ENCODE measurements at regions not wholly inside any gene's neighbourhood (a gene's known extent, or its start where the extent isn't known, plus 50 kb on each side); places are given as distances from the start of the nearest gene placed in this dataset.
"Not testable (repeated sequence)": the region's sequence is repeated elsewhere in the genome, so short reads cannot be mapped to it uniquely, and the experiment has no call there.

DNA sequence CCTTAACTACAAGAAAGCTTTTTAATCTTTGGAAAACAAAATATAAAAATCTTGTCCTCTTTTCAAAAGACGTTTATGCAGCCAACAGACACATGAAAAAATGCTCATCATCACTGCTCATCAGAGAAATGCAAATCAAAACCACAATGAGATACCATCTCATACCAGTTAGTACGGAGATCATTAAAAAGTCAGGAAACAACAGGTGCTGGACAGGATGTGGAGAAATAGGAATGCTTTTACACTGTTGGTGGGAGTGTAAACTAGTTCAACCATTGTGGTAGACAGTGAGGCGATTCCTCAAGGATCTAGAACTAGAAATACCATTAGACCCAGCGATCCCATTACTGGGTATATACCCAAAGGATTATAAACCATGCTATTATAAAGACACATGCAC lies 1255.0 kb downstream of the ROBO1 start:
- H3K4me1 ChIP-seq (ENCODE audit: insufficient read depth, low read length); H3K27ac ChIP-seq (ENCODE audit: low read depth, low read length); H3K9ac ChIP-seq (ENCODE audit: low read depth, low read length); H3K9me3 ChIP-seq (ENCODE audit: insufficient read depth, low read depth, low read length); H3K27me3 ChIP-seq (ENCODE audit: insufficient read depth, low read length); H3K4me3 ChIP-seq (ENCODE audit: low read length); H3K36me3 ChIP-seq (ENCODE audit: insufficient read depth, low read length): not testable (repeated sequence)
- WGBS = 94% methylated on average over 4 of the region's 4 CpGs

DNA sequence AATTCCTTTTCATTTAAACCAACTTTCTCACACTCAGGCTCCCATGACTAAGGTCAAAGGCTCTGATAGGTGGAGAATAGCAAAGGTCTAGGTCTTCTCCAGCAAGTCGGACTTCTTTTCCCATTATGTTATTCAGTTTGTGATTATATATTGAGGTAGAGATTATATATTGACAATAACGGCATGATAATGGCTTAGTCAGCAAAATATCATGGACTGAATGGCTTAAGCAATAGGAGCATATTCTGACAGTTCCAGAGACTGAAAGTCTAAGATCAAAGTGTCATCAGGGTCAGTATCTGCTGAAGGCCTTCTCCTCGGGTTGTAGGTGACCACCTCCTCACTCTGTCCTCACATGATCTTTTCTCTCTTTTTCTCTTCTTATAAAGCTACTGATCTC lies 1251.4 kb downstream of the ROBO1 start:
- Histone ChIP-seq H3K4me1 (ENCODE audit: insufficient read depth, low read length) (no peaks in the 10 kb centered on the region; the same call in 1 of the 2 replicates), H3K9ac (ENCODE audit: low read depth, low read length) (no peak overlapping the region), H3K27me3 (ENCODE audit: insufficient read depth, low read length) (no peaks in the 10 kb centered on the region), H3K4me3 (ENCODE audit: low read length) (no peak overlapping the region), H3K9me3 (ENCODE audit: insufficient read depth, low read depth, low read length) (no peaks in the 10 kb centered on the region), H3K36me3 (ENCODE audit: insufficient read depth, low read length) (no peaks in the 10 kb centered on the region), H3K27ac (ENCODE audit: low read depth, low read length) (no peak overlapping the region)
- 97% methylated on average over 3 of the region's 3 CpGs for WGBS

DNA sequence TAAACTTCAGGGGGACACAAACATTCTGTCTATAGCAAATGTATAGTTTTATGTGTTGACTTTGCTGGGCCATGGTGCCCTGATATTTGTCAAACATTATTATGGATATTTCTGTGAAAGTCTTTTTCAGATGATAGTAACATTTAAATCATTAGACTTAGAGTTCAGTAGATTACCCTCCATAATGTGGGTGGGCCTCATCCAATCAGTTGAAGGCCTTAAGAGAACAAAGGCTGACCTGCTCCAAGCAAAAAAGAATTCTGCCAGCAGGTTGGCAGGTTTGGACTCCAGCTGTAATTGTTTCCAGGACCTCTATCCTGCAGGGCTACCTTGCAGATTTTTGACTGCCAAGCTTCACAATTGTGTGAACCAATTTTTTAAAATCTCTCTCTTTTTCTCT lies 1250.9 kb downstream of the ROBO1 start:
- Histone ChIP-seq H3K4me3 (ENCODE audit: low read length) (no peak overlapping the region), H3K27ac (ENCODE audit: low read depth, low read length) (no peak overlapping the region), H3K9me3 (ENCODE audit: insufficient read depth, low read depth, low read length) (no peaks in the 10 kb centered on the region), H3K4me1 (ENCODE audit: insufficient read depth, low read length) (no peaks in the 10 kb centered on the region; the same call in 1 of the 2 replicates), H3K36me3 (ENCODE audit: insufficient read depth, low read length) (no peaks in the 10 kb centered on the region), H3K9ac (ENCODE audit: low read depth, low read length) (no peak overlapping the region), H3K27me3 (ENCODE audit: insufficient read depth, low read length) (no peaks in the 10 kb centered on the region)

DNA sequence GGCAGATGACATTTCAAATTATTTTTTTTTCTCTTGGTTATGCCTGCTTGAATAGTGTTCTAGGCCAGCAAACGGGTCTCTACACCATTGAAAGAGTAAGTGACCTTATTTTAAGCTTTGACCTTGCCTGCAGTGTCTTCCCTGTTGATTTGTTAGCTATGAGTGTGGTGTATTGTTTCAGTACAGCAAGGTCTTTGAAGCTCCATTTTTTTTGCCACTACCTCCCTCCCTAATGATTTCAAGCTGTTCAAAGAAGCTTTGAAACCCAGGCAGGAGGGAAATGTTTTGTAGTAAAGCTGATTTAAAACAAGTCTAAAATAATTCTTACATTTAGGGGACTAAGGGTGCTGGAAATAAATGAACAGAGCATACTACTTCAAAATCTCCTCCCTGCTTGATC lies 1249.8 kb downstream of the ROBO1 start:
- Histone ChIP-seq H3K4me3 (ENCODE audit: low read length) (no peak overlapping the region), H3K27me3 (ENCODE audit: insufficient read depth, low read length) (no peaks in the 10 kb centered on the region), H3K36me3 (ENCODE audit: insufficient read depth, low read length) (no peaks in the 10 kb centered on the region), H3K9me3 (ENCODE audit: insufficient read depth, low read depth, low read length) (no peaks in the 10 kb centered on the region), H3K9ac (ENCODE audit: low read depth, low read length) (no peak overlapping the region), H3K4me1 (ENCODE audit: insufficient read depth, low read length) (no peaks in the 10 kb centered on the region; the same call in 1 of the 2 replicates), H3K27ac (ENCODE audit: low read depth, low read length) (no peak overlapping the region)
- 83% methylated on average over 1 of the region's 1 CpG for WGBS

DNA sequence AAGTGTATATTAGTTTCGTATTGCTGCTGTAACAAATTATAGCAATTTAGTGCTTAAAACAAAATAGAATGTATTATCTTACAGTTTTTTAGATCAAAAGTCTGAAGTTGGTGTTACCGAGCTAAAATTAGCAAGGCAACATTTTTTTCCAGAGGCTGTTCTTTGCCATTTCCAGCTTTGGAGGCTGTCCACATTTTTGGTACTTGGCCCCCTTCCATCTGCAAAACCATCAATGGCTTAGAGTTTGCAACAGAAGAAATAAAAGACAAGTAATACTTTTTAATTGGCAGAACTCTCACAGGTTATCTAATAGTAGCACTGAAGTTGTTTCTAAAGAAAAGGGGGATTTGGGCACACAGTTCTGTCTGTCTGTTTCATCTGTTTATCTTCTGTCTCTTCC lies 1248.5 kb downstream of the ROBO1 start:
- H3K4me1 ChIP-seq (ENCODE audit: insufficient read depth, low read length) = no peaks in the 10 kb centered on the region; the same call in 1 of the 2 replicates
- no peaks in the 10 kb centered on the region for H3K27me3 ChIP-seq (ENCODE audit: insufficient read depth, low read length)
- H3K36me3 ChIP-seq (ENCODE audit: insufficient read depth, low read length) = no peaks in the 10 kb centered on the region
- H3K9ac ChIP-seq (ENCODE audit: low read depth, low read length) = no peak overlapping the region
- H3K9me3 ChIP-seq (ENCODE audit: insufficient read depth, low read depth, low read length) = no peaks in the 10 kb centered on the region
- WGBS = 98% methylated on average over 2 of the region's 2 CpGs
- H3K27ac ChIP-seq (ENCODE audit: low read depth, low read length) = no peak overlapping the region
- no peak overlapping the region for H3K4me3 ChIP-seq (ENCODE audit: low read length)

DNA sequence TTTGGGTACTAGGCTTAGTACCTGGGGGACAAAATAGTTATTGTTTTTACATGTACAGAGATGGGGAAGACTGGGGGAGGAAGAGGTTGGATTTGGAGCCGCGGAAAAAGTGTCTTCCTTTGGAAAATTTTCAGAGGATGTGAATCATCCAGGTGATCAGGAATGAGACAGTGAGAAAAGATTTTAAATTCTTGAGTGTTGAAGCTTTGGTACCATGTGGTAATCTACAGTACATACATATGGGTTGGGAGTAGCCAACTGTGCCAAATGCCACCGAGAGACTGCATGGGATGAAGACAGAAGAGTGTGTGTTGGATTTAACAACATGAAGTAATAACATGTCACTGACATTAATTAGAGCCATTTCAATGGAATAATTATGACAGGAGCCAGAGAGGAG lies 1238.2 kb downstream of the ROBO1 start:
- H3K9me3 ChIP-seq (ENCODE audit: insufficient read depth, low read depth, low read length) = no peaks in the 10 kb centered on the region
- no peaks in the 10 kb centered on the region for H3K4me1 ChIP-seq (ENCODE audit: insufficient read depth, low read length)
- WGBS = 86% methylated on average over 2 of the region's 3 CpGs
- H3K36me3 ChIP-seq (ENCODE audit: insufficient read depth, low read length) = no peaks in the 10 kb centered on the region
- no peak overlapping the region for H3K27ac ChIP-seq (ENCODE audit: low read depth, low read length)
- H3K4me3 ChIP-seq (ENCODE audit: low read length) = no peak overlapping the region
- H3K9ac ChIP-seq (ENCODE audit: low read depth, low read length) = no peak overlapping the region
- H3K27me3 ChIP-seq (ENCODE audit: insufficient read depth, low read length) = no peaks in the 10 kb centered on the region

DNA sequence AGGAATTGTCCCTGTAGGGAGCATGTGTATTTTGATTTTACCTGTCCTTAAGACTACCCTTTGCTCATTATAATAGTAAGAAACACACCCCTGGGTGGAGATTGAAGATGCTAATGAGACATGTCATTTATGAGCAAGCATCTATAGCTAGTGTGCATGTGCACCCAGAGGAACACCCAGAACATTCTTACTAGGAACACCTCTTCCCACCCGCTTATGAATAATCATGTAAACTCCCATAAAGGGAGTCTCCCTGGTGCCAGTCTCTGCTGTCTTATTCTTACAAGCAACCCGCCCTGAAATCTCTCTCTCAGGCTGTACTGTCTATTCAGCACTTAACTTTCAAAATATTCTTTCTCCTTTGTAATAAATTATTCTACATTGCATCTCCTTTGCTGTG lies 1227.3 kb downstream of the ROBO1 start:
- Histone ChIP-seq H3K4me1 (ENCODE audit: insufficient read depth, low read length) (no peaks in the 10 kb centered on the region), H3K9ac (ENCODE audit: low read depth, low read length) (no peak overlapping the region), H3K27ac (ENCODE audit: low read depth, low read length) (no peak overlapping the region), H3K4me3 (ENCODE audit: low read length) (no peak overlapping the region), H3K27me3 (ENCODE audit: insufficient read depth, low read length) (no peaks in the 10 kb centered on the region), H3K36me3 (ENCODE audit: insufficient read depth, low read length) (no peaks in the 10 kb centered on the region), H3K9me3 (ENCODE audit: insufficient read depth, low read depth, low read length) (no peaks in the 10 kb centered on the region)
- 83% methylated on average over 2 of the region's 2 CpGs for whole genome bisulfite sequencing

DNA sequence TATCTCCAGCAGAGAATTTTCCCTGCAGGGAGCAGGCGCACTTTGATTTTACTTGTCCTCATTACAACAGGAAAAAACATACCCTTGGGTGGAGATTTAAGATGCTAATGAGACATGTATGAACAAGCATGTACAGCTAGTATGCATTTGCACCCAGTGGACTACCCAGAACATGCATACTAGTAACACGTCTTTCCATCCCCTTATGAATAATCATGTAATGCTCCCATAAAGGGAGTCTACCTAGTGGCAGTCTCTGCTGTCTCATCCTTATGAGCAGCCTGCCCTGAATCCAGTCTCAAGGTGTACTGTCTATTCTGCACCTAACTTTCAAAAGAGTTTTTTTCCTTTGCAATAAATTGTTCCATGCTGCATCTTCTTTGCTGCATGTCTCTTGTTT lies 1222.0 kb downstream of the ROBO1 start:
- Histone ChIP-seq H3K9me3 (ENCODE audit: insufficient read depth, low read depth, low read length) (peaks cover 5% of the 10 kb centered on the region), H3K36me3 (ENCODE audit: insufficient read depth, low read length) (no peaks in the 10 kb centered on the region), H3K4me1 (ENCODE audit: insufficient read depth, low read length) (no peaks in the 10 kb centered on the region), H3K9ac (ENCODE audit: low read depth, low read length) (no peak overlapping the region), H3K4me3 (ENCODE audit: low read length) (no peak overlapping the region), H3K27me3 (ENCODE audit: insufficient read depth, low read length) (no peaks in the 10 kb centered on the region), H3K27ac (ENCODE audit: low read depth, low read length) (no peak overlapping the region)
- WGBS = over 99% methylated on average over 2 of the region's 2 CpGs
